HEK293 (cell line): ENCODE measurements at regions not wholly inside any gene's neighbourhood (a gene's known extent, or its start where the extent isn't known, plus 50 kb on each side); places are given as distances from the start of the nearest gene placed in this dataset.

Source experiments
- CTCF ChIA-PET: fragments of 350-600 bp; formaldehyde crosslinking; extraction: SDS; loops from one replicate; lab custom pipeline; 2021; ENCODE audit warnings: antibody characterized with exemption; lab: Yijun Ruan, JAX
- POLR2A ChIA-PET: fragments of 300-600 bp; formaldehyde crosslinking; extraction: SDS; loops from one replicate; lab custom pipeline; 2020; ENCODE audit warnings: antibody characterized with exemption, inconsistent platforms; lab: Yijun Ruan, JAX
- H3K27ac ChIP-seq: fragments of 200-500 bp; sonication (Bioruptor generic); 2 replicates; pipeline ENCODE4 v1.5.1; 2014; ENCODE audit warnings: low read depth, low read length, control low read depth, inconsistent platforms; ENCODE audit errors: extremely low read depth
- H3K36me3 ChIP-seq, 2 experiments: fragments of 200-500 bp in 1 of 2; sonication (Bioruptor generic) in 1 of 2; 1 replicate in 1 of 2; 2 replicates in 1 of 2; pipeline ENCODE4 v1.5.1; 2014 to 2017; ENCODE audit warnings: inconsistent platforms in 2 of 2, low read length in 2 of 2; ENCODE audit not compliant: control insufficient read depth in 2 of 2, insufficient read depth in 1 of 2
- H3K4me1 ChIP-seq: fragments of 200-500 bp; sonication (Bioruptor generic); 2 replicates; pipeline ENCODE4 v1.5.1; 2014; ENCODE audit warnings: mild to moderate bottlenecking, low read length, inconsistent platforms; ENCODE audit not compliant: control insufficient read depth, insufficient read depth
- H3K4me3 ChIP-seq: 2 replicates; pipeline ENCODE4 v1.5.1; 2011; ENCODE audit warnings: low read depth, mild to moderate bottlenecking, control low read depth, low read length, moderate library complexity
- H3K9me3 ChIP-seq: fragments of 200-500 bp; sonication (Bioruptor generic); 2 replicates; pipeline ENCODE4 v1.5.1; 2014; ENCODE audit warnings: low read depth, low read length, inconsistent platforms; ENCODE audit not compliant: control insufficient read depth, insufficient read depth
- BCL11A ChIP-seq: fragments of 450-650 bp; formaldehyde crosslinking; IDR thresholded peaks from 2 replicates; pipeline ENCODE4 v1.5.1; 2016; ENCODE audit warnings: low read depth, missing biosample characterization, missing genetic modification characterization
- FEZF1 ChIP-seq: fragments of 450-650 bp; formaldehyde crosslinking; IDR thresholded peaks from 2 replicates; pipeline ENCODE4 v1.5.1; 2016; ENCODE audit warnings: missing biosample characterization, missing genetic modification characterization
- GFI1B ChIP-seq: fragments of 450-650 bp; formaldehyde crosslinking; IDR thresholded peaks from 2 replicates; pipeline ENCODE4 v1.5.1; 2016; ENCODE audit warnings: missing biosample characterization, missing genetic modification characterization
- HOXA7 ChIP-seq: sonication (generic); formaldehyde crosslinking; IDR thresholded peaks from 2 replicates; pipeline ENCODE4 v1.8.1; 2022; ENCODE audit warnings: missing genetic modification reagents, borderline replicate concordance
- HOXD13 ChIP-seq: sonication (generic); formaldehyde crosslinking; IDR thresholded peaks from 2 replicates; pipeline ENCODE4 v1.8.0; 2022; ENCODE audit warnings: missing genetic modification reagents, borderline replicate concordance
- KLF1 ChIP-seq: fragments of 450-650 bp; formaldehyde crosslinking; IDR thresholded peaks from 2 replicates; pipeline ENCODE4 v1.5.1; 2016; ENCODE audit warnings: missing biosample characterization, missing genetic modification characterization
- MZF1 ChIP-seq: fragments of 450-650 bp; formaldehyde crosslinking; IDR thresholded peaks from 2 replicates; pipeline ENCODE4 v1.5.1; 2017; ENCODE audit warnings: missing biosample characterization, missing genetic modification characterization, borderline replicate concordance
- REPIN1 ChIP-seq: fragments of 450-650 bp; formaldehyde crosslinking; IDR thresholded peaks from 2 replicates; pipeline ENCODE4 v1.5.1; 2017; ENCODE audit warnings: missing biosample characterization, missing genetic modification characterization, low read depth
- SCRT2 ChIP-seq: fragments of 450-650 bp; formaldehyde crosslinking; IDR thresholded peaks from 2 replicates; pipeline ENCODE4 v1.5.1; 2016; ENCODE audit warnings: missing biosample characterization, missing genetic modification characterization
- SP2 ChIP-seq: fragments of 450-650 bp; formaldehyde crosslinking; IDR thresholded peaks from 2 replicates; pipeline ENCODE4 v1.5.1; 2016; ENCODE audit warnings: missing biosample characterization, missing genetic modification characterization
- ZBTB21 ChIP-seq: fragments of 450-650 bp; formaldehyde crosslinking; IDR thresholded peaks from 2 replicates; pipeline ENCODE4 v1.5.1; 2017; ENCODE audit warnings: missing biosample characterization, missing genetic modification characterization
- ZFP37 ChIP-seq: fragments of 450-650 bp; formaldehyde crosslinking; IDR thresholded peaks from 2 replicates; pipeline ENCODE4 v1.5.1; 2016; ENCODE audit warnings: missing biosample characterization, missing genetic modification characterization
- ZNF112 ChIP-seq: fragments of 450-650 bp; formaldehyde crosslinking; IDR thresholded peaks from 2 replicates; pipeline ENCODE4 v1.5.0; 2017; ENCODE audit warnings: missing biosample characterization, missing genetic modification characterization
- ZNF24 ChIP-seq: fragments of 450-650 bp; formaldehyde crosslinking; IDR thresholded peaks from 2 replicates; pipeline ENCODE4 v1.5.1; 2016; ENCODE audit warnings: missing biosample characterization, missing genetic modification characterization
- ZNF404 ChIP-seq: fragments of 450-650 bp; formaldehyde crosslinking; IDR thresholded peaks from 2 replicates; pipeline ENCODE4 v1.5.1; 2017; ENCODE audit warnings: missing biosample characterization, missing genetic modification characterization
- ZNF423 ChIP-seq: fragments of 450-650 bp; formaldehyde crosslinking; IDR thresholded peaks from 2 replicates; pipeline ENCODE4 v1.5.1; 2016; ENCODE audit warnings: missing biosample characterization, missing genetic modification characterization
- ZNF48 ChIP-seq: fragments of 450-650 bp; formaldehyde crosslinking; IDR thresholded peaks from 2 replicates; pipeline ENCODE4 v1.5.1; 2016; ENCODE audit warnings: missing biosample characterization, missing genetic modification characterization
- ZNF571 ChIP-seq: fragments of 450-650 bp; formaldehyde crosslinking; IDR thresholded peaks from 2 replicates; pipeline ENCODE4 v1.5.0; 2017; ENCODE audit warnings: missing biosample characterization, missing genetic modification characterization
- ZNF624 ChIP-seq: fragments of 450-650 bp; formaldehyde crosslinking; IDR thresholded peaks from 2 replicates; pipeline ENCODE4 v1.5.1; 2017; ENCODE audit warnings: missing biosample characterization, missing genetic modification characterization
- ZSCAN23 ChIP-seq: fragments of 450-650 bp; formaldehyde crosslinking; IDR thresholded peaks from 2 replicates; pipeline ENCODE4 v1.5.1; 2016; ENCODE audit warnings: missing biosample characterization, missing genetic modification characterization
- TF ChIP-seq, protein P1 (sequence below): fragments of 450-650 bp; IDR thresholded peaks from 2 replicates; pipeline ENCODE4 v1.5.1; 2018; ENCODE audit warnings: missing biosample characterization, mild to moderate bottlenecking, missing genetic modification characterization
- TF ChIP-seq, protein P2 (sequence below): fragments of 450-650 bp; formaldehyde crosslinking; IDR thresholded peaks from 2 replicates; pipeline ENCODE4 v1.5.1; 2016; ENCODE audit warnings: missing biosample characterization, missing genetic modification characterization
- TF ChIP-seq, protein P3 (sequence below): fragments of 450-650 bp; IDR thresholded peaks from 2 replicates; pipeline ENCODE4 v1.5.1; 2018; ENCODE audit warnings: missing biosample characterization, missing genetic modification characterization

DNA sequence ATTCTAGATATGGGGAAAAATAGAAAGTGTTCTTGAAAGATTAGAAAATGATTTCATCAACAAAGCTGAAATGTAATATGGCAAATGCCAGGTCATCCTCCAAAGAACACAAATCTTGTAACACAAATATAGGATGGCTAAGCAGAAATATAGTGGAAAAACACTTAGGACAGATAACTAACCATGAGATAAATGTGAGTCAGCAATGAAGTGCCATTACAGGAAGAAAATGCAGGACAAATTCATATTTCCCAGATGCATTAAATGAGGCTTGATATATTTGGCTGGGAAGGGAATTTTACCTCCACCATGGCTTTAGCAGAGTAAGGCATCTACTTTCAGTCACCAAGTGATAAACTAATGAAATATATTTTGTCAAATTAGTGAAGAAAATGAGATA is 92.8 kb upstream of the SEMA6D start (continued):
- no peak for TF ChIP-seq HOXA7
- TF ChIP-seq ZNF24: no peak
- TF ChIP-seq ZNF112 (tag by site-specific recombination): no peak
- no peak for TF ChIP-seq ZFP37 (tag by site-specific recombination)
- TF ChIP-seq SCRT2 (tag by site-specific recombination): no peak
- TF ChIP-seq, protein P1, sequence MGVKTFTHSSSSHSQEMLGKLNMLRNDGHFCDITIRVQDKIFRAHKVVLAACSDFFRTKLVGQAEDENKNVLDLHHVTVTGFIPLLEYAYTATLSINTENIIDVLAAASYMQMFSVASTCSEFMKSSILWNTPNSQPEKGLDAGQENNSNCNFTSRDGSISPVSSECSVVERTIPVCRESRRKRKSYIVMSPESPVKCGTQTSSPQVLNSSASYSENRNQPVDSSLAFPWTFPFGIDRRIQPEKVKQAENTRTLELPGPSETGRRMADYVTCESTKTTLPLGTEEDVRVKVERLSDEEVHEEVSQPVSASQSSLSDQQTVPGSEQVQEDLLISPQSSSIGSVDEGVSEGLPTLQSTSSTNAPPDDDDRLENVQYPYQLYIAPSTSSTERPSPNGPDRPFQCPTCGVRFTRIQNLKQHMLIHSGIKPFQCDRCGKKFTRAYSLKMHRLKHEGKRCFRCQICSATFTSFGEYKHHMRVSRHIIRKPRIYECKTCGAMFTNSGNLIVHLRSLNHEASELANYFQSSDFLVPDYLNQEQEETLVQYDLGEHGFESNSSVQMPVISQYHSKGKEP (tag by site-specific recombination): no peak
- TF ChIP-seq BCL11A (tag by site-specific recombination): no peak
- TF ChIP-seq, protein P2, sequence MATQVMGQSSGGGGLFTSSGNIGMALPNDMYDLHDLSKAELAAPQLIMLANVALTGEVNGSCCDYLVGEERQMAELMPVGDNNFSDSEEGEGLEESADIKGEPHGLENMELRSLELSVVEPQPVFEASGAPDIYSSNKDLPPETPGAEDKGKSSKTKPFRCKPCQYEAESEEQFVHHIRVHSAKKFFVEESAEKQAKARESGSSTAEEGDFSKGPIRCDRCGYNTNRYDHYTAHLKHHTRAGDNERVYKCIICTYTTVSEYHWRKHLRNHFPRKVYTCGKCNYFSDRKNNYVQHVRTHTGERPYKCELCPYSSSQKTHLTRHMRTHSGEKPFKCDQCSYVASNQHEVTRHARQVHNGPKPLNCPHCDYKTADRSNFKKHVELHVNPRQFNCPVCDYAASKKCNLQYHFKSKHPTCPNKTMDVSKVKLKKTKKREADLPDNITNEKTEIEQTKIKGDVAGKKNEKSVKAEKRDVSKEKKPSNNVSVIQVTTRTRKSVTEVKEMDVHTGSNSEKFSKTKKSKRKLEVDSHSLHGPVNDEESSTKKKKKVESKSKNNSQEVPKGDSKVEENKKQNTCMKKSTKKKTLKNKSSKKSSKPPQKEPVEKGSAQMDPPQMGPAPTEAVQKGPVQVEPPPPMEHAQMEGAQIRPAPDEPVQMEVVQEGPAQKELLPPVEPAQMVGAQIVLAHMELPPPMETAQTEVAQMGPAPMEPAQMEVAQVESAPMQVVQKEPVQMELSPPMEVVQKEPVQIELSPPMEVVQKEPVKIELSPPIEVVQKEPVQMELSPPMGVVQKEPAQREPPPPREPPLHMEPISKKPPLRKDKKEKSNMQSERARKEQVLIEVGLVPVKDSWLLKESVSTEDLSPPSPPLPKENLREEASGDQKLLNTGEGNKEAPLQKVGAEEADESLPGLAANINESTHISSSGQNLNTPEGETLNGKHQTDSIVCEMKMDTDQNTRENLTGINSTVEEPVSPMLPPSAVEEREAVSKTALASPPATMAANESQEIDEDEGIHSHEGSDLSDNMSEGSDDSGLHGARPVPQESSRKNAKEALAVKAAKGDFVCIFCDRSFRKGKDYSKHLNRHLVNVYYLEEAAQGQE (tag by site-specific recombination): no peak
- TF ChIP-seq ZNF423 (tag by site-specific recombination): no peak
- no peak for TF ChIP-seq HOXD13 (CRISPR knock-in tag)
- no peak for TF ChIP-seq GFI1B (tag by site-specific recombination)
- no peak for TF ChIP-seq REPIN1 (tag by site-specific recombination)
- no peak for TF ChIP-seq ZBTB21 (tag by site-specific recombination)
- TF ChIP-seq ZNF404 (tag by site-specific recombination): no peak

DNA sequence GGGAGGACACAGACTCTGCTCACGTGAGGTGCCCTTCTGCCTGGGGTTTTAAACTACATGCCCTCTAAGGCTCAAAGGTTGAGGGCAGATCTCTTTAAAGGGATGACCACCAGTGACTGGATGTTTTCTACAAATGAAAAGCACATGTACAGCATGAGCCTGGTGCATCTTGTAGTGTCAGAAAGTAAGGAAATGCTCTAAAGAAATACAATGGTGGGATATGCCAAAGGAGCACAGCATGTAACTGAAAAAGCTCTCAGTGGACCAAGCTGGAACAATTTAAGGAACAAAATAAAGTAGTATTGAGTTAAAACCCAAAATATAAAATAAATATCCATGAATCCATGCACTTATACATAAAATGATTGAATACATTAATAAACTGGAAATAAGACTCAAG is 78.3 kb upstream of the SEMA6D start:
- TF ChIP-seq KLF1 (tag by site-specific recombination) (no peak), MZF1 (no peak), FEZF1 (tag by site-specific recombination) (no peak), ZNF48 (tag by site-specific recombination) (no peak), SP2 (tag by site-specific recombination) (no peak), ZSCAN23 (no peak), ZNF571 (tag by site-specific recombination) (no peak), ZNF624 (tag by site-specific recombination) (no peak)
- TF ChIP-seq, protein P3, sequence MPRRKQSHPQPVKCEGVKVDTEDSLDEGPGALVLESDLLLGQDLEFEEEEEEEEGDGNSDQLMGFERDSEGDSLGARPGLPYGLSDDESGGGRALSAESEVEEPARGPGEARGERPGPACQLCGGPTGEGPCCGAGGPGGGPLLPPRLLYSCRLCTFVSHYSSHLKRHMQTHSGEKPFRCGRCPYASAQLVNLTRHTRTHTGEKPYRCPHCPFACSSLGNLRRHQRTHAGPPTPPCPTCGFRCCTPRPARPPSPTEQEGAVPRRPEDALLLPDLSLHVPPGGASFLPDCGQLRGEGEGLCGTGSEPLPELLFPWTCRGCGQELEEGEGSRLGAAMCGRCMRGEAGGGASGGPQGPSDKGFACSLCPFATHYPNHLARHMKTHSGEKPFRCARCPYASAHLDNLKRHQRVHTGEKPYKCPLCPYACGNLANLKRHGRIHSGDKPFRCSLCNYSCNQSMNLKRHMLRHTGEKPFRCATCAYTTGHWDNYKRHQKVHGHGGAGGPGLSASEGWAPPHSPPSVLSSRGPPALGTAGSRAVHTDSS (tag by site-specific recombination): no peak
- ChIA-PET CTCF (no interaction called here), POLR2A (no interaction called here)
- Histone ChIP-seq H3K9me3 (no peaks in the 10 kb centered on the region), H3K4me1 (no peaks in the 10 kb centered on the region), H3K36me3 (no peaks in the 10 kb centered on the region), H3K4me3 (no peak overlapping the region), H3K27ac (no peak overlapping the region)
